NCI-H1105 (cell line): ENCODE measurements at regions not wholly inside any gene's neighbourhood (a gene's known extent, or its start where the extent isn't known, plus 50 kb on each side); places are given as distances from the start of the nearest gene placed in this dataset.

Source experiments
- DNase-seq: peaks from one replicate; lab custom pipeline; 2025; lab: John Stamatoyannopoulos, UW

GRCh38 chr12:74816398-74817175 lies 279.0 kb downstream of the ATXN7L3B start:
- no peak for DNase-seq

- no peak for DNase-seq
Measured at GRCh38 chr12:74817499-74817898, 279.9 kb downstream of the ATXN7L3B start.

GRCh38 chr12:74818412-74818811 lies 280.8 kb downstream of the ATXN7L3B start:
- DNase-seq, result no peak

- no peak for DNase-seq
Measured at GRCh38 chr12:74820324-74820723, 282.7 kb downstream of the ATXN7L3B start.

- DNase-seq, result no peak
Measured at GRCh38 chr12:74836567-74836966, 298.9 kb downstream of the ATXN7L3B start.

- no peak for DNase-seq
Measured at GRCh38 chr12:74846116-74846515, 308.5 kb downstream of the ATXN7L3B start.

GRCh38 chr12:74847169-74847568 lies 309.5 kb downstream of the ATXN7L3B start:
- no peak for DNase-seq

- DNase-seq, result no peak
Measured at GRCh38 chr12:74848006-74848405, 310.4 kb downstream of the ATXN7L3B start.

- no peak for DNase-seq
Measured at GRCh38 chr12:74849801-74850200, 312.2 kb downstream of the ATXN7L3B start.

- no peak for DNase-seq
Measured at GRCh38 chr12:74871817-74872216, 334.2 kb downstream of the ATXN7L3B start.

- DNase-seq, result no peak
Measured at GRCh38 chr12:74885775-74886174, 323.9 kb downstream of the KCNC2 start.

- no peak for DNase-seq
Measured at GRCh38 chr12:74889073-74889472, 320.6 kb downstream of the KCNC2 start.

GRCh38 chr12:74889563-74890236 lies 319.9 kb downstream of the KCNC2 start:
- DNase-seq, result no peak

GRCh38 chr12:74890237-74890599 lies 319.4 kb downstream of the KCNC2 start:
- no peak for DNase-seq

GRCh38 chr12:74891083-74891668 lies 318.5 kb downstream of the KCNC2 start:
- no peak for DNase-seq

GRCh38 chr12:74892057-74892633 lies 317.5 kb downstream of the KCNC2 start:
- no peak for DNase-seq

GRCh38 chr12:74896186-74896585 lies 313.5 kb downstream of the KCNC2 start:
- DNase-seq, result no peak

- no peak for DNase-seq
Measured at GRCh38 chr12:74897425-74898211, 312.0 kb downstream of the KCNC2 start.

- DNase-seq, result no peak
Measured at GRCh38 chr12:74899031-74899829, 310.4 kb downstream of the KCNC2 start.

GRCh38 chr12:74900232-74900631 lies 309.4 kb downstream of the KCNC2 start:
- no peak for DNase-seq

- DNase-seq, result no peak
Measured at GRCh38 chr12:74903522-74903921, 306.1 kb downstream of the KCNC2 start.
